Stimulated activated CD8-positive, alpha-beta memory T cell treated with anti-CD3 and anti-CD28 coated beads, Interleukin-12 subunit alpha, Interleukin-12 subunit beta, amount 100 ng/mL, for 1 hour (primary cell): ENCODE measurements at regions not wholly inside any gene's neighbourhood (a gene's known extent, or its start where the extent isn't known, plus 50 kb on each side); places are given as distances from the start of the nearest gene placed in this dataset.
A peak's percentile ranks its signal among the peaks of the same experiment; 100 is the strongest.
"Not testable (repeated sequence)": the region's sequence is repeated elsewhere in the genome, so short reads cannot be mapped to it uniquely, and the experiment has no call there.

ENCODE experiments used
- DNase-seq: peaks from one replicate; pipeline ENCODE4 v3.0.0-alpha.2; 2020; ENCODE audit warnings: low read depth

DNA sequence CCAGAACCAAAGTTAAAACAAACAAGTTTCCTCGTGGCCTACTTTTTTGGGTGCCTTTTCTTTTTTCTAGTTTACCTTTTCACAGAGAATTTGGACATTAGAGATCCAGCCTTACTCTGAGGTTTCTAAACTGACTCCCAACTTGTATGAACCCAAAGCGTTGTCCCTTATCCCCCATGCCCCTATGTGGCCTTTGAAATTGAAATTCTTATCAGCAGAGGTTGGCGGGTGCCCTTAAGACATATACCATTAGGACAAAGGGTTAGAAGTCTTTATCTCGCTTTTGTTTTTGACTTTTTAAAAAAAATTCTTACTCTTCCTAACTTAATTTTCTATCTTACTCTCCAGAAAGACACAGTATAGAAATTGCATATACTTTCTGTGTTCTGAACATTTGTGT, 76.3 kb upstream of the C7orf33 start:
- no peak for DNase-seq

DNA sequence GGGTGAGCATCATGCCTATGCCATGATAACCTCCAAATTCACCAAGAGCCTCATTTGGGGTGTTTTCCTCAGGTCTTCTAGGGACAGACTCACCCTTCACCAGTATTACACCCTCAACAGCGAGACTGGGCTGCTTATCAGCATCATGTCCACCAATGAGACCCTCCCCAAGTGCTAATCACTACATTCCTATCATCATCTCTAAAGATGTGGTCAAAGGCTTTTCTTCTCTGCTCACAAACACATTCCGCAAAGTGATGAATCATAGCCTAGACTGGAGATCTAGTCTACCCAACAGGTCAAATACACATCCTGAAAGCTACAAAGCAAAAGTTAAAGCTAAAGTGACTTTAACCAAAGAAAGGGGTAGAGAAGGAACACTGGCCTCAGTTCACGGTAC, 75.3 kb upstream of the C7orf33 start:
- DNase-seq = no peak

GRCh38 chr7:148515728-148516695, 74.6 kb upstream of the C7orf33 start:
- no peak for DNase-seq

DNA sequence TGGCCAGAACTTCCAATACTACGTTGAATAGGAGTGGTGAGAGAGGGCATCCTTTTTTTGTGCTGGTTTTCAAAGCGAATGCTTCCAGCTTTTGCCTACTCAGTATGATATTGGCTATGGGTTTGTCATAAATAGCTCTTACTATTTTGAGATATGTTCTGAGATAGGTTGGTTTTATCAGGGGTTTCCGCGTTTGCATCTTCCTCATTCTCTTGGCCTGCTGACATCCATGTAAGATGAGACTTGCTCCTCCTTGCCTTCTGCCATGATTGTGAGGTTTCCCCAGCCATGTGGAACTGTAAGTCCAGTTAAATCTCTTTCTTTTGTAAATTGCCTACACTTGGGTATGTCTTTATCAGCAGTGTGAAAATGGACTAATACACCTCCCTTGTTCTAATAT, 71.2 kb upstream of the C7orf33 start:
- not testable (repeated sequence) for DNase-seq

DNA sequence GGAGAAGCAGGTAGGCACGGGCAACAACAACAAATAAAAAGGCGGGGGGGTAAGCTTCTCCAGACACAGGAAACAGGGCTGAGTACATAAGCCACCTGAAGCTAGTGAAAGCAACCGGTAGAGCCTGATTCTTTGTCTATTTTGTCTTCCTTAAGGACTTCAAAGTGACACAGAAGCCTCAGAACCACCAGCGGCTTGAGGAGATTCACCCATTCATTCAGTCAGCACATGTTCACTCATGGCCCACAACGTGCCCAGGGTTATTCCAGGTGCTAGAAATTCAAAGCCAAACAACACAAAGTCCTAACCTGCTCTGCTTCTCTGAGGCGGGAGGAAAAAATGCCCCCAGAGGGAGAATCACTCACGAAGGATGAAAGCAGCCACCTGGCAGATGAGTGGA, 69.3 kb upstream of the C7orf33 start:
- DNase-seq = no peak

DNA sequence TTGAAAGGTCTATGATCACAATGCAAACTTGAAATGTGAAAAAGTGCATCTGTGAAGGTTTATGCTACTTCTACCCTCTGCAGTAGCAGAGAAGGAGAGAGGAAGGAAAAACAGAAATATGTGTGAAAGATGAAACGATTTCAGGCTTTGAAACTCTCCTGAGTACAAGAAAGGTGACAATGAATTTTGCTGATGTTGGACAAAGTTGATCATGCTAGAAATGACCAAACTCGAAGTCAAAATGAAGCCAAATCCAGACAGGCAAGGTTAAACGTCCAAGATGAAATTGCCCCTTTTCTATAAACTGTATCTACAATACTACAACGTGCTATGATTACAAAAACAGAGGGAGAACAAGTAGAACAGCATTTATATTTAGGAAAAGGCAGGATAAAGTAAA, 67.0 kb upstream of the C7orf33 start:
- DNase-seq = no peak

GRCh38 chr7:148524479-148525224, 65.9 kb upstream of the C7orf33 start:
- no peak for DNase-seq

- peak; percentile 73 for DNase-seq
These were observed 62.8 kb upstream of the C7orf33 start for GRCh38 chr7:148527717-148528168.

DNA sequence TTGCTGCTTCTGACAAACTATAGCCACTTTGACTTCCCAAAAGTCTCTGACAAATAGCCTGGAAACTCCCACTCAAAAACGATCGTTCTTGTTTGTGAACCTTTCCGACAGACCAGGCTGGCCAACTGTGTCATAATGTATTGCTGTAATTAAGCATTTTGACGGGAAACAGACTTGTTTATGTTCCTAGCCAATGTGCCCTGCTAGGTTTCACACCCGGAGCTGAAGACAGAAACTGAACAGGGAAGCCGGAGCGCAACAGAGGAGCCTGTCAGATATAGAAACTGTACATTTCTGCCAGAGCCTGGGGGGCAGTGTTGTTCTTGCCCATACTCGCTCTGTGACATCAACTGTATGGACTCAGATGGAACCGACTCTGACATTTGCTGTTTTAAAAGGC, 55.3 kb upstream of the C7orf33 start:
- DNase-seq = no peak

- DNase-seq = no peak
These were observed 53.1 kb upstream of the C7orf33 start for GRCh38 chr7:148537435-148537834.

DNA sequence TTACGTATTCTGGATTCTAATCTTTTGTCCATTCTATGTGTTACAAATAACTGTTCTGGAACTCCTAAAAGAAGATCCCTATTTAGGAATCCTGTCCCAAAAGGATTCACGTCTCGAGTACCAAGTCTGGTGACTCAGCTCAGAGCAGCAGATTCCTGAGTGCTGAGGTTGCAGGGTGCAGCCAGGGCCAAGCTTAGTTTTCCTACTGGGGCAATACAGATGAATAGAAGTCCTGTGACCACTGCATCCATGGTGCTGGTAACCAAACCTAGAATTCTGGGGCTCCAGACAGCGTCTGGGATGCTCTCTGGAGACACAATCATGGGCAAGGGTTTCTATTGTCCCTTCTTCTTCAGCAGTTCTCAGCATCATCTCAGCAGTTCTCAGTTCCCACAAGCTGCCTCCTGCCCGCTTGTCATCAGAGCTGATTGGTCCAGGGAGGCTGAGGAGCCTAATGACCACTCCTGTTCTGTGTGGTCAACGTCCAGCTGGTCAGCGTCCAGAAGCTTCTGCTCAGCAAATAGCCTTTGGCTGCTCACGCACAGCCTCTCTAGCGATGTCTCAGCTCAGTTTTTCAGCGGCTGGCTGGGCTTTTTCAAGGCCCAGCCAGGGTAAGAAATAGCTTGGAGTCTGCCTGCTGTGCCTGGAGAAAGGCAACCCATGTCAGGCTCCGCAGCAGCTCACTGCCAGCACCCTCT, 50.4 kb upstream of the C7orf33 start:
- DNase-seq = no peak
